Pancreas (tissue), 10 donors: ENCODE measurements at regions not wholly inside any gene's neighbourhood (a gene's known extent, or its start where the extent isn't known, plus 50 kb on each side); places are given as distances from the start of the nearest gene placed in this dataset.

Experiments
- ATAC-seq, 4 donors: fragments of 200-7000 bp; cut with Tn5 transposase; one replicate each; pipeline versions ENCODE4 v1.8.0 to v1.9.1; 2020; ENCODE audit warnings: mild to moderate bottlenecking in 4 of 4, moderate library complexity in 4 of 4
- DNase-seq, 6 donors: peaks; one replicate each; pipeline ENCODE4 v3.0.0-alpha.2; 2020
- FAIRE-seq: peaks from 2 replicates; lab custom pipeline; 2012; peaks lifted over from hg19 to GRCh38; lab: Jason Lieb, UNC
- H3K27ac ChIP-seq, 4 donors: fragments of 200-600 bp; sonication (generic); 1 replicate in 3 of 4; 2 replicates in 1 of 4; pipeline versions ENCODE4 v1.5.0 to v1.8.0; 2020
- H3K27me3 ChIP-seq, 4 donors: fragments of 200-600 bp; one replicate each; pipeline ENCODE4 v1.8.0; 2021
- H3K36me3 ChIP-seq, 3 donors: fragments of 200-600 bp; sonication (generic) in 1 of 3; one replicate each; pipeline versions ENCODE4 v1.5.0 to v1.8.0; 2020 to 2021
- H3K4me1 ChIP-seq, 3 donors: fragments of 200-600 bp; one replicate each; pipeline ENCODE4 v1.8.0; 2021
- H3K4me3 ChIP-seq, 4 donors: fragments of 200-600 bp; sonication (generic) in 2 of 4; one replicate each; pipeline versions ENCODE4 v1.5.0 to v1.8.0; 2020 to 2021
- H3K9me3 ChIP-seq, 4 donors: fragments of 200-600 bp; one replicate each; pipeline ENCODE4 v1.8.0; 2021
- WGBS, 2 donors: extraction: QIAGEN DNeasy Blood & Tissue Kit; methylation state at CpG; one replicate each; pipeline ENCODE4 v1.1.7; 2013; 5-methylcytosine and 5-hydroxymethylcytosine counted together
- intact Hi-C, 3 donors: fragments of 100-400 bp; cut with DNase I; formaldehyde crosslinking; loops; one replicate each; pipeline versions ENCODE4 v1.11.1 to v1.14.2; 2022
- TF ChIP-seq, protein P1 (sequence below), 4 donors: fragments of 200-600 bp; sonication (generic) in 3 of 4; IDR thresholded peaks; one replicate each; pipeline versions ENCODE4 v1.5.0 to v1.8.0; 2021; ENCODE audit warnings: antibody characterized with exemption in 4 of 4
- donor health status: healthy with polysubstance abuse.
- donor health status: DM: no; HTN: no; CAD: no; lungs with moderate emphysema.
- donor health status: DM: no; HTN: no; CAD: no.
- donor health status: control.
- donor health status: control.
- donor health status: Bipolar disorder and iron deficiency.
- donor health status: DM: yes; HTN: yes; CAD: no.
- donor health status: DM: no; HTN: no; CAD: no.
- donor health status: DM: no; HTN: no; CAD: no.
- donor health status: DM: yes; HTN: yes; CAD: no.

DNA sequence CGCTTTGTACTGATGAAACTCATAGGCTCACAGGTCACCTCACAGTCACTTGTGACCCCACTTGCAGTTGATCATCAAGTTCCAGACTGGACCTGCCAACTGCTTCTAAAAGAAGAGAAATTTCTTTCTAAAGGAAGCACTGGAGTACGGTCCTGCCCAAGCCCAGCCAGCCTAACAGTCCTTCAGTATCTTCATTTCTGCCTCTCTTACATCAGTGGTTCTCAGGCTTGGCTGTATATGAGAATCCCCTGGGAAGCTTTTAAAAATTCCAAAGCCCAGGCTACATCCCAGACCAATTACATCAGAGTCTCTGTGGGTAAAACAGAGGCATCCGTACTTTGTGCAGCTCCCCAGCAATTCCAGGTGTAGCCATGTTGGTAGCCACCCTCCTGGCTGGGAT, 282.1 kb downstream of the NFIB start:
- ATAC-seq (no peak), FAIRE-seq (no peak), DNase-seq (no peak)
- H3K27me3 ChIP-seq, result no peaks in the 10 kb centered on the region
- TF ChIP-seq, protein P1, sequence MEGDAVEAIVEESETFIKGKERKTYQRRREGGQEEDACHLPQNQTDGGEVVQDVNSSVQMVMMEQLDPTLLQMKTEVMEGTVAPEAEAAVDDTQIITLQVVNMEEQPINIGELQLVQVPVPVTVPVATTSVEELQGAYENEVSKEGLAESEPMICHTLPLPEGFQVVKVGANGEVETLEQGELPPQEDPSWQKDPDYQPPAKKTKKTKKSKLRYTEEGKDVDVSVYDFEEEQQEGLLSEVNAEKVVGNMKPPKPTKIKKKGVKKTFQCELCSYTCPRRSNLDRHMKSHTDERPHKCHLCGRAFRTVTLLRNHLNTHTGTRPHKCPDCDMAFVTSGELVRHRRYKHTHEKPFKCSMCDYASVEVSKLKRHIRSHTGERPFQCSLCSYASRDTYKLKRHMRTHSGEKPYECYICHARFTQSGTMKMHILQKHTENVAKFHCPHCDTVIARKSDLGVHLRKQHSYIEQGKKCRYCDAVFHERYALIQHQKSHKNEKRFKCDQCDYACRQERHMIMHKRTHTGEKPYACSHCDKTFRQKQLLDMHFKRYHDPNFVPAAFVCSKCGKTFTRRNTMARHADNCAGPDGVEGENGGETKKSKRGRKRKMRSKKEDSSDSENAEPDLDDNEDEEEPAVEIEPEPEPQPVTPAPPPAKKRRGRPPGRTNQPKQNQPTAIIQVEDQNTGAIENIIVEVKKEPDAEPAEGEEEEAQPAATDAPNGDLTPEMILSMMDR (IDR thresholded peaks at IDR 0.05), result no peak
- 94 to 96% methylated on average over 3 of the region's 3 CpGs for WGBS, 2 donors
- H3K4me1 ChIP-seq, result peaks cover 0 to 10% (median 4%) of the 10 kb centered on the region in 3 donors
- no peak overlapping the region for H3K4me3 ChIP-seq
- H3K27ac ChIP-seq, result no peak overlapping the region
- H3K36me3 ChIP-seq, result no peaks in the 10 kb centered on the region
- H3K9me3 ChIP-seq, result no peaks in the 10 kb centered on the region
- intact Hi-C loops, result no loop called here

DNA sequence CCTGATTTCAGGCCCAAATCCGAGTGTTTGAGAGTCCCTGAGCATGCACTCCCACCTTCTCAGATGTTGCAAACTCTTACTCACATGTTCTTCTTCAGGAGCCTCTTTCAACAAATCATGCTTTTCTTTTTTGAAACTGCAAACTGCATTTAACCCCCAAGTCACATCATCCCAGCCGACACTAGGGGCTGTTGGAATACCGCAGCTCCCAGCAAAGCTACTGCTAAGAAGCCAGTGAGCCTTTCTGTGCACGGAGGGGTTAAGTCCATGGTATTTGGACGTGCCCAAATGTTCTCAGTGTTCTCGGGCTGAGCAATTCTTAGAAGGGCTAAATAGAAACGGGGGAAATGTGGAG, 282.9 kb downstream of the NFIB start:
- H3K9me3 ChIP-seq, result no peaks in the 10 kb centered on the region
- no peak for ATAC-seq
- WGBS, 2 donors, result 62 to 75% methylated on average over 7 of the region's 7 CpGs
- no peak overlapping the region for H3K4me3 ChIP-seq
- H3K4me1 ChIP-seq, result peaks cover 0 to 10% (median 4%) of the 10 kb centered on the region in 3 donors
- H3K27ac ChIP-seq, result no peak overlapping the region
- H3K36me3 ChIP-seq, result no peaks in the 10 kb centered on the region
- DNase-seq, result no peak
- no peaks in the 10 kb centered on the region for H3K27me3 ChIP-seq
- no peak for FAIRE-seq
- TF ChIP-seq, protein P1 (IDR thresholded peaks at IDR 0.05), result no peak
- intact Hi-C loops, result no loop called here

DNA sequence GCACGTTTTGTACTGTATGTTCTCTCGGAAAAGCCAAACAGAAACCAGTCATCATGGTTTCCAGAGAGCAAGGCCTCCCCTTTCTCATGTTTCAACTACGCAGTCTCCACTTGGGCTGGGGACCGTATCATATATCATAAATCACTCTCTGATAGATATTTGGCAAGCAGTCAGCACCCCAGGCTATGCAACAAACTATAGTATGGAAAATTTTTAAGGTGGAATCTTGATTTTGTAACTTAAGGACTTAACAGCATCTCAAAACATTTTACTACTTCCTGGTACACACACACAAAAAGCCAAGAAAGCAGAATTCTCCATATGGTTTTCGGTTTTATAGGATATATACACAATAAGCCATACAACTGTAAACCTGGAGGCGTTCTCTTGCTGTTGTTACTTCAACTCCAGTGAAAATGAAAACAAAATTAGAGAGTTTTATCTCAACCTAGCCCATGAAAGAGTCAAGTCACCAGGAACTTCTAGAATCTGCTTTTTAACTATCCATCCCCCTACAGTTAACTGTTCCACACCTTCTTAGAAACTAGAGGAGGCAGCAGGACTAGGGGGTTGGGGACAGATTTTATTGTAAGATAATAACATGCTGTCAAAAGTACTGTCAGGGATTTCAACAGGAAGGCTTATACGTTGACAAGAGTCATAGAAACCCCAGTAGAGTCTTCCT, 283.4 kb downstream of the NFIB start:
- intact Hi-C loops, result no loop called here
- TF ChIP-seq, protein P1 (IDR thresholded peaks at IDR 0.05), result no peak
- Histone ChIP-seq H3K27me3 (no peaks in the 10 kb centered on the region), H3K27ac (peak overlapping the region in 2 of 4 donors; percentile 1 to 37), H3K9me3 (no peaks in the 10 kb centered on the region), H3K4me3 (no peak overlapping the region), H3K4me1 (peaks cover 0 to 10% (median 4%) of the 10 kb centered on the region in 3 donors), H3K36me3 (no peaks in the 10 kb centered on the region)
- FAIRE-seq, result no peak
- ATAC-seq, result peak in 3 of 4 donors; percentile 43 to 79 (median 74)
- peak in 2 of 6 donors; percentile 16 to 22 for DNase-seq
- WGBS, 2 donors, result 41 to 49% methylated on average over 7 of the region's 7 CpGs

DNA sequence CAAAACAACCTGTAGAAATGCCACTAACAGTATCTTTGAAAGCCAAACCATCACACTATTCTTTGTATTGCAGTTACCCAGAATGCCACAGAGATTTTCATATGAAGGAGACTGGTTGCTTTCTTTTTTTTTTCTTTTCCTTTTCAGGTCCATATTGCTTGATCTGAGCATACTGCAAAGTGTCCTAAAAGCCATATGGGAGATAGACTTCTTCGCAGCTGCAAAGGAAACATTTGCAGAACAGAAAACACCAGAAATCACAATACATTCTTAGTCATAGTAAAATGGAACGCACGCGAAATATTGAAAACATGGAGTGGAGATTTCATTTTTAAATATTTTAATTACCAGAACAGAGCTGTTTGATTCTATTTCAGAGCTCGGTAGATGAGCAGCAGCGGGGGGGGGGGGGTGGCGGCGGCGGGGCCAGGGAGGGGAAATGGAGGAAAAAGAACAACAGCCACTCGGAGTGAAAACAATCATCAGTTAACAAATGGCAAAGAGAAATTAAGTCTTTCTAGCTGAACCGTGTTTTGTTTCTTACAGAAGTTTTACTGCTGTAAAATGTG, 284.1 kb downstream of the NFIB start:
- Histone ChIP-seq H3K27me3 (no peaks in the 10 kb centered on the region), H3K9me3 (no peaks in the 10 kb centered on the region), H3K27ac (peak overlapping the region in 2 of 4 donors; percentile 1 to 37), H3K4me3 (no peak overlapping the region), H3K36me3 (no peaks in the 10 kb centered on the region), H3K4me1 (peaks cover 0 to 10% (median 4%) of the 10 kb centered on the region in 3 donors)
- TF ChIP-seq, protein P1 (IDR thresholded peaks at IDR 0.05), result no peak
- DNase-seq (no peak), FAIRE-seq (no peak), ATAC-seq (no peak)
- intact Hi-C loops, result no loop called here
- WGBS, 2 donors, result 34 to 46% methylated on average over 11 of the region's 11 CpGs
